Karpas-422 (cell line): ENCODE measurements at regions not wholly inside any gene's neighbourhood (a gene's known extent, or its start where the extent isn't known, plus 50 kb on each side); places are given as distances from the start of the nearest gene placed in this dataset.
"Not testable (repeated sequence)": the region's sequence is repeated elsewhere in the genome, so short reads cannot be mapped to it uniquely, and the experiment has no call there.

Experiments
- DNase-seq: peaks from one replicate; pipeline ENCODE4 v3.0.0-alpha.2; 2015
- H2AFZ ChIP-seq: fragments of 200-600 bp; sonication (generic); 2 replicates; pipeline ENCODE4 v1.6.1; 2014; ENCODE audit warnings: antibody characterized with exemption, low read length, mixed read lengths
- H3K27ac ChIP-seq: fragments of 200-600 bp; sonication (generic); 2 replicates; pipeline ENCODE4 v1.5.1; 2014; ENCODE audit warnings: mild to moderate bottlenecking, low read length, moderate library complexity
- H3K27me3 ChIP-seq: fragments of 200-600 bp; sonication (generic); 2 replicates; pipeline ENCODE4 v1.6.1; 2014; ENCODE audit warnings: low read length, mixed read lengths
- H3K36me3 ChIP-seq: fragments of 200-600 bp; sonication (generic); 2 replicates; pipeline ENCODE4 v1.6.1; 2014; ENCODE audit warnings: low read length, mixed read lengths; ENCODE audit not compliant: insufficient read depth
- H3K4me1 ChIP-seq: fragments of 200-600 bp; sonication (generic); 2 replicates; pipeline ENCODE4 v1.6.1; 2014; ENCODE audit warnings: mild to moderate bottlenecking, low read length, mixed read lengths
- H3K4me2 ChIP-seq: fragments of 200-600 bp; sonication (generic); 2 replicates; pipeline ENCODE4 v1.6.1; 2014; ENCODE audit warnings: low read length, low read depth, mild to moderate bottlenecking; ENCODE audit not compliant: poor library complexity, severe bottlenecking
- H3K4me3 ChIP-seq: fragments of 200-600 bp; sonication (generic); 2 replicates; pipeline ENCODE4 v1.5.1; 2014; ENCODE audit warnings: mild to moderate bottlenecking, antibody characterized with exemption, low read length, mixed read lengths
- H3K79me2 ChIP-seq: fragments of 200-600 bp; sonication (generic); 2 replicates; pipeline ENCODE4 v1.6.1; 2014; ENCODE audit warnings: mild to moderate bottlenecking, low read length, mixed read lengths
- H3K9ac ChIP-seq: fragments of 200-600 bp; sonication (generic); 2 replicates; pipeline ENCODE4 v1.6.0; 2014; ENCODE audit warnings: low read length
- H3K9me2 ChIP-seq: fragments of 200-600 bp; sonication (generic), shearing (Covaris generic); replicated peaks from 2 replicates; pipeline ENCODE4 v1.6.0; 2014; ENCODE audit warnings: mild to moderate bottlenecking, low read length, moderate library complexity; ENCODE audit not compliant: insufficient read depth
- H3K9me3 ChIP-seq: fragments of 300-700, 200-600 bp; sonication (generic); 2 replicates; pipeline ENCODE4 v1.6.1; 2014; ENCODE audit warnings: low read length, mixed read lengths
- H4K20me1 ChIP-seq: fragments of 200-600 bp; sonication (generic); 2 replicates; pipeline ENCODE4 v1.6.1; 2014; ENCODE audit warnings: mild to moderate bottlenecking, antibody characterized with exemption, low read length, low read depth; ENCODE audit not compliant: insufficient read depth

DNA sequence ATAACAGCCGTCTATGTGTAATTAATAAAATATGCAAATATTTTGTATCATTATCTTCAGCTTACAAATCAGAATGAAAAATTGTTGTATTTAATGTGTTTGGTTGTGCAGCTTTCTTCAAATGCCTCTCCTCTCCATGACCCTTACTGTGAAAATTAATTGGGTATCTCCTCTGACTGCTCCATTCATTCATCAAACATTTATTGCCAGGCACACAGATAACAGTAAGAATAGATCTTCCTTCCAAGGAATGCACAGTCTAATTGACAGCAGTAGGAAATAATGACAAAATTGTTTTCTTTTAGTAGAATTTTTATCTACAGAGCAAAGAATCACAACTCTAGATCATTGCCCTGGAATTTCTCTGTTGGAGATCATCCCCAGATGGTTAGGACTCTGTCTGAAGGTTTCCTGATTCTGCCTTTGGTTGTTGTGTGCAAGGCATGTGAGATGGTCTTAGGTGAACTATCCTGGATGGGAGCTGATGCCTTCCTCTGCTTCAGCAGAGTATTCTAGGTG lies 395.0 kb upstream of the FAT1 start:
- Histone ChIP-seq H3K27ac (no peak overlapping the region), H3K4me3 (no peak overlapping the region), H3K79me2 (no peaks in the 10 kb centered on the region), H3K36me3 (no peaks in the 10 kb centered on the region), H4K20me1 (no peaks in the 10 kb centered on the region), H3K9ac (no peak overlapping the region), H2AFZ (no peak overlapping the region), H3K4me2 (no peak overlapping the region), H3K4me1 (no peaks in the 10 kb centered on the region), H3K9me3 (no peaks in the 10 kb centered on the region), H3K27me3 (no peaks in the 10 kb centered on the region), H3K9me2 (no peaks in the 10 kb centered on the region)
- no peak for DNase-seq

DNA sequence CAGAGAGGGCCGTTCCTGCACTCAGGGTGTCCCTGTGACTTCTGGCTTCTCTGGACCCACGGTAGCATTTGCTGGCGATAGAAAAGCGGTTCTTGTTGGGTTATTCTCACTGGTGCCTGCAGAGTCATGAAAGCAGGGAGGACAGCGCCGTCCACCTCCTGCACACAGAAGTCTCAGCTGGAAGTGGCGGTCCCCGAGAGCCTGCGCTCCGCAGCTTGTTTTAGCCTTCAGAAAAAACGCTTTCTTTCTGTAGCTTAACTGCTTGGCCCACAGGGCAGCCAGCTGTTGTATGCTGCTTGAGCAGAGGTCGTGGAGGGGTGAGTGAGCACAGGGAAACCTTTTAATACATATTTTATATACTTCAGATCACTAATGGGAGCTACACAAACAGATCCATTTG lies 400.7 kb upstream of the FAT1 start:
- Histone ChIP-seq H3K4me3 (no peak overlapping the region), H3K4me1 (no peaks in the 10 kb centered on the region), H3K27ac (no peak overlapping the region), H3K79me2 (no peaks in the 10 kb centered on the region), H2AFZ (no peak overlapping the region), H3K9me2 (no peaks in the 10 kb centered on the region), H3K9ac (no peak overlapping the region), H4K20me1 (no peaks in the 10 kb centered on the region), H3K9me3 (no peaks in the 10 kb centered on the region), H3K36me3 (no peaks in the 10 kb centered on the region), H3K4me2 (no peak overlapping the region), H3K27me3 (no peaks in the 10 kb centered on the region)
- no peak for DNase-seq

GRCh38 chr4:187125062-187125461 lies 401.4 kb upstream of the FAT1 start:
- Histone ChIP-seq H3K27ac (no peak overlapping the region), H4K20me1 (no peaks in the 10 kb centered on the region), H3K4me1 (no peaks in the 10 kb centered on the region), H3K9me3 (no peaks in the 10 kb centered on the region), H3K9me2 (no peaks in the 10 kb centered on the region), H3K27me3 (no peaks in the 10 kb centered on the region), H3K9ac (no peak overlapping the region), H3K4me2 (no peak overlapping the region), H3K36me3 (no peaks in the 10 kb centered on the region), H3K4me3 (no peak overlapping the region), H2AFZ (no peak overlapping the region), H3K79me2 (no peaks in the 10 kb centered on the region)
- no peak for DNase-seq

DNA sequence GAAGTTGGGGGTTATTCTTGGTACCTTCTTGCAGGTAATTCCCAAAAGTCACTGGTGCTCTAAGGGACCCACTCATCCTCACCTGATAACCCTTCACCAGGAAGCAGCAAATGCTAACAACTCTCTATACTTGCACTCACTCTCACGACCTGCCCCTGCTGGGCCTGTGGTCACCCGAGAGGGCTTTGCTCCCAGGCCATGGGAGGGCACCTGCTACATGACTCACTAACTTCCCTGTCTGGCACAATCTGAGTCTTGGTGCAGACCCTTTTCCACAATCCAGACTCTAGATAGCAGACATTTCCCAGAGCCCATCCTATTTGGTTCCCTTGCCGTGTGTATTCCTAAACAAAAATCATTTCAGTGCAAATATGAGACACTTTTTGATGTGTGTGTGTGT lies 403.8 kb upstream of the FAT1 start:
- Histone ChIP-seq H3K9ac (no peak overlapping the region), H3K79me2 (no peaks in the 10 kb centered on the region), H3K9me2 (no peaks in the 10 kb centered on the region), H2AFZ (no peak overlapping the region), H3K4me2 (no peak overlapping the region), H3K4me3 (no peak overlapping the region), H3K36me3 (no peaks in the 10 kb centered on the region), H3K27me3 (no peaks in the 10 kb centered on the region), H3K9me3 (no peaks in the 10 kb centered on the region), H3K4me1 (no peaks in the 10 kb centered on the region), H4K20me1 (no peaks in the 10 kb centered on the region), H3K27ac (no peak overlapping the region)
- DNase-seq = no peak

DNA sequence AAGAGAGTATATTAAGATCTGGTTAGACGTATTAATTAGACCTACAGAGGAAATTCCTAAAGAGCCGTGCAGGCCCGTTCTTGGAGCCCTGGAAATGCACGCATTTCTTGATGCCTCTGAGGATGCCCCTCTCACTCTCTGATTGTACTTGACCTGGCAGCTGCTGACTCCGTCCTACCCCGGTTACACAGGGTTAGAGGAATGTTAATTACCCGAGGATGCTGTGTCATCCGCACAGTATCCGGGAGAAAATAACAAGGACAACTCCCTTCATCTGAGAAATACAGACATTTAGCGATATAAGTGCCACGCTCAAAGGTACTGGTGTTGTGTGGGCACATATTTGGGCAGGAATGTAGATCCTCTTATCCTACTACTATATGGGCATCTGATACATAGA lies 404.6 kb upstream of the FAT1 start:
- no peak for DNase-seq
- no peaks in the 10 kb centered on the region for H3K36me3 ChIP-seq
- no peaks in the 10 kb centered on the region for H3K27me3 ChIP-seq
- no peak overlapping the region for H3K4me2 ChIP-seq
- H4K20me1 ChIP-seq = no peaks in the 10 kb centered on the region
- H3K9ac ChIP-seq = no peak overlapping the region
- H3K79me2 ChIP-seq = no peaks in the 10 kb centered on the region
- no peak overlapping the region for H2AFZ ChIP-seq
- no peaks in the 10 kb centered on the region for H3K9me2 ChIP-seq
- H3K4me3 ChIP-seq = no peak overlapping the region
- no peaks in the 10 kb centered on the region for H3K4me1 ChIP-seq
- H3K27ac ChIP-seq = no peak overlapping the region
- no peaks in the 10 kb centered on the region for H3K9me3 ChIP-seq

- no peak for DNase-seq
- no peaks in the 10 kb centered on the region for H3K4me1 ChIP-seq
- H3K79me2 ChIP-seq = no peaks in the 10 kb centered on the region
- no peaks in the 10 kb centered on the region for H3K9me3 ChIP-seq
- H2AFZ ChIP-seq = no peak overlapping the region
- H3K27ac ChIP-seq = no peak overlapping the region
- no peak overlapping the region for H3K9ac ChIP-seq
- no peaks in the 10 kb centered on the region for H3K9me2 ChIP-seq
- H3K4me3 ChIP-seq = no peak overlapping the region
- H3K4me2 ChIP-seq = no peak overlapping the region
- H3K27me3 ChIP-seq = no peaks in the 10 kb centered on the region
- no peaks in the 10 kb centered on the region for H4K20me1 ChIP-seq
- no peaks in the 10 kb centered on the region for H3K36me3 ChIP-seq
Observed at GRCh38 chr4:187128976-187129375, 405.3 kb upstream of the FAT1 start.

DNA sequence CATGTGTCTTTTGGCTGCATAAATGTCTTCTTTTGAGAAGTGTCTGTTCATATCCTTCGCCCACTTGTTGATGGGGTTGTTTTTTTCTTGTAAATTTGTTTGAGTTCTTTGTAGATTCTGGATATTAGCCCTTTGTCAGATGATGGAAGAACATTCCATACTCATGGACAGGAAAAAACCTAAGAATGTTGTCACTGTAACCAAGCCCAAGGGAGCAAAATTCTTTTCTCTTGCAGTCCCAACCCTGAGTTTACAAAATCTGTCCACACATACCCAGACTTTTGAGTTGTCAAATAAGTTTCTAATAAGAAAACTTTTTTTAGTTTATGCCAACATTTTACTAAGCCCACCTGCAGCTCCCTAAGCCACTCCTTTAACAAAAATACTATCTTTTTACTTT lies 408.2 kb upstream of the FAT1 start:
- H4K20me1 ChIP-seq, H3K4me3 ChIP-seq, H3K9me3 ChIP-seq, H3K4me1 ChIP-seq, H2AFZ ChIP-seq, H3K27me3 ChIP-seq, H3K9me2 ChIP-seq, H3K9ac ChIP-seq, DNase-seq, H3K36me3 ChIP-seq, H3K79me2 ChIP-seq, H3K4me2 ChIP-seq, H3K27ac ChIP-seq: not testable (repeated sequence)

DNA sequence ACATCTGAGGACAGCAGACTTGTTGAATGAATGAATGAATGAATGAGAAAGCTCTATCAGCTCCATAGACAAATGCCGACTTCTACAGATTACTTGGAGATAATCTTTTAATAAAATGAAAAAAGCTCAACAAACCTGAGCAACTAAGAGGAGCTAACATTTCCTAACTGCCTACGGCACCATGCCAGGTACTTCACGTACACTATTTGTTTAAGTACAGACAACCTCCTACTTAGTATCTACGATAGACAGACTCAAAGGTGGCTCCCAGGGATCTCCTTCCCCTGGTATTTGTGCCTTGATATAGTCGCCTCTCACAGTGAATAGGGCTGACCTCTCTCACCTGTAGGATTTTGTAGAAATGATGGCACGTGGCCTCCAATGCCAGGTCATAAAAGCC lies 412.2 kb upstream of the FAT1 start:
- no peak for DNase-seq
- no peaks in the 10 kb centered on the region for H3K4me1 ChIP-seq
- H3K9me3 ChIP-seq = no peaks in the 10 kb centered on the region
- no peaks in the 10 kb centered on the region for H3K9me2 ChIP-seq
- no peak overlapping the region for H3K9ac ChIP-seq
- no peak overlapping the region for H2AFZ ChIP-seq
- H3K27ac ChIP-seq = no peak overlapping the region
- H3K4me3 ChIP-seq = no peak overlapping the region
- no peaks in the 10 kb centered on the region for H3K27me3 ChIP-seq
- no peaks in the 10 kb centered on the region for H4K20me1 ChIP-seq
- H3K79me2 ChIP-seq = no peaks in the 10 kb centered on the region
- no peaks in the 10 kb centered on the region for H3K36me3 ChIP-seq
- H3K4me2 ChIP-seq = no peak overlapping the region

DNA sequence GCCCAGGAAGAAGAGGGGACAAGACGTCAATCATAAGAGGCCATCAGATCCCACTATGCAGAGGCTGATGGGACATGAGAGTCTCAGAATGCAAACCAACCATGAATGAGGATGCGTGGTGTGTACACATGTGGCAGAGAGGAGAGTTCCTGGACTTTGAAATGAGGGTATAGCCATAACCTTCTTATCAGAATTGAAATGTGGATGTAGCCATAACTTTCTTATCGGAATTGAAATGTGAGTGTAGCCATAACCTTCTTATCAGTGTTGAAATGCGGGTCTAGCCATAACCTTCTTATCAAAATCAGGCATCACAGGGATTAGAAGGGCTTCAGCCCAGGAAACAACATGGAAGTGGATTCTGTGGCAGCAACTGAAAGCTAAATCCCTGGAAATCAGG lies 415.5 kb upstream of the FAT1 start:
- Histone ChIP-seq H3K4me1 (no peaks in the 10 kb centered on the region), H3K9ac (no peak overlapping the region), H3K9me2 (no peaks in the 10 kb centered on the region), H2AFZ (no peak overlapping the region), H3K9me3 (no peaks in the 10 kb centered on the region), H3K36me3 (no peaks in the 10 kb centered on the region), H4K20me1 (no peaks in the 10 kb centered on the region), H3K4me3 (no peak overlapping the region), H3K27me3 (no peaks in the 10 kb centered on the region), H3K79me2 (no peaks in the 10 kb centered on the region), H3K4me2 (no peak overlapping the region), H3K27ac (no peak overlapping the region)
- no peak for DNase-seq
